Liver (tissue), 3 donors: ENCODE measurements at regions not wholly inside any gene's neighbourhood (a gene's known extent, or its start where the extent isn't known, plus 50 kb on each side); places are given as distances from the start of the nearest gene placed in this dataset.

Source experiments
- FOXA1 ChIP-seq: IDR thresholded peaks from 2 replicates; pipeline ENCODE4 v1.6.1; 2016; ENCODE audit warnings: antibody characterized with exemption
- RXRA ChIP-seq, 2 donors: IDR thresholded peaks; 2 replicates each; pipeline ENCODE4 v1.6.1; 2017 to 2018; ENCODE audit warnings: antibody characterized with exemption in 2 of 2, mild to moderate bottlenecking in 1 of 2
- TF ChIP-seq, protein P1 (sequence below): fragments of 150-350 bp; IDR thresholded peaks from 2 replicates; pipeline ENCODE4 v1.5.1; 2017; ENCODE audit warnings: improper control_type of control experiment, low read depth, low read length; ENCODE audit not compliant: missing input control
- donor health status: healthy.
- donor health status: healthy.

DNA sequence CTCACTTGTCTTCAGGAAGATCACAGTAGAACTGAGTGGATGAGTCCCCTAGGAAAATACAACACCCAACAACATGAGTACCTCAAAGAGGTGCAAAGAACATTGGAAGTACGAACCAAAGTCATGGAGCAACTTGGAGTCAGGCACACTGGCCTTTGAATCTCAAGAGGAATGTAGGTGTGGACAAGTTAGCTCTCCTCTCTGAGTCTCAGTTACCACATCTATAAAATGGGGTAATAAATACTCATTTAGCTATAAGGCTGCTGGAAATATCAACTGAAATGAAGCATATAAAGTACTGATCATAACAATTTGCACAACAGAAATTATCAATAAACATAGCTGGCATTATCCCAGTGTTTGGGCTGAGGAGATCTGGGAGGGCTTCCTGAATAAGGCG is 96.7 kb upstream of the JUN start:
- TF ChIP-seq FOXA1 (no peak), RXRA (IDR thresholded peaks at IDR 0.05) (no peak)
- TF ChIP-seq, protein P1, sequence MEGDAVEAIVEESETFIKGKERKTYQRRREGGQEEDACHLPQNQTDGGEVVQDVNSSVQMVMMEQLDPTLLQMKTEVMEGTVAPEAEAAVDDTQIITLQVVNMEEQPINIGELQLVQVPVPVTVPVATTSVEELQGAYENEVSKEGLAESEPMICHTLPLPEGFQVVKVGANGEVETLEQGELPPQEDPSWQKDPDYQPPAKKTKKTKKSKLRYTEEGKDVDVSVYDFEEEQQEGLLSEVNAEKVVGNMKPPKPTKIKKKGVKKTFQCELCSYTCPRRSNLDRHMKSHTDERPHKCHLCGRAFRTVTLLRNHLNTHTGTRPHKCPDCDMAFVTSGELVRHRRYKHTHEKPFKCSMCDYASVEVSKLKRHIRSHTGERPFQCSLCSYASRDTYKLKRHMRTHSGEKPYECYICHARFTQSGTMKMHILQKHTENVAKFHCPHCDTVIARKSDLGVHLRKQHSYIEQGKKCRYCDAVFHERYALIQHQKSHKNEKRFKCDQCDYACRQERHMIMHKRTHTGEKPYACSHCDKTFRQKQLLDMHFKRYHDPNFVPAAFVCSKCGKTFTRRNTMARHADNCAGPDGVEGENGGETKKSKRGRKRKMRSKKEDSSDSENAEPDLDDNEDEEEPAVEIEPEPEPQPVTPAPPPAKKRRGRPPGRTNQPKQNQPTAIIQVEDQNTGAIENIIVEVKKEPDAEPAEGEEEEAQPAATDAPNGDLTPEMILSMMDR = no peak
